Neural crest cell (in vitro differentiated cells): ENCODE measurements at regions not wholly inside any gene's neighbourhood (a gene's known extent, or its start where the extent isn't known, plus 50 kb on each side); places are given as distances from the start of the nearest gene placed in this dataset.

Source experiments
- DNase-seq: peaks from one replicate; pipeline ENCODE4 v3.0.0; 2021; ENCODE audit warnings: low read depth, mixed read lengths, low spot score
- H3K27ac Mint-ChIP-seq: one replicate; pipeline ENCODE4 v1.8.0; 2021; ENCODE audit warnings: mild to moderate bottlenecking, mixed read lengths; ENCODE audit not compliant: unreplicated experiment
- H3K27me3 Mint-ChIP-seq: 2 replicates; pipeline ENCODE4 v1.8.0; 2021; ENCODE audit warnings: low read depth, mild to moderate bottlenecking, mixed read lengths
- H3K36me3 Mint-ChIP-seq: 2 replicates; pipeline ENCODE4 v1.8.0; 2021; ENCODE audit warnings: low read depth, mild to moderate bottlenecking, mixed read lengths
- H3K4me1 Mint-ChIP-seq: 2 replicates; pipeline ENCODE4 v1.8.0; 2021; ENCODE audit warnings: mixed read lengths
- H3K4me3 Mint-ChIP-seq: one replicate; pipeline ENCODE4 v1.8.0; 2021; ENCODE audit warnings: mild to moderate bottlenecking, mixed read lengths
- H3K9me3 Mint-ChIP-seq: 2 replicates; pipeline ENCODE4 v1.8.0; 2021; ENCODE audit warnings: mixed read lengths
- TF ChIP-seq, protein P1 (sequence below): fragments of 200-600 bp; sonication (generic); conservative IDR thresholded peaks from 2 replicates; pipeline ENCODE4 v1.5.0; 2021; ENCODE audit warnings: antibody characterized with exemption, mild to moderate bottlenecking

DNA sequence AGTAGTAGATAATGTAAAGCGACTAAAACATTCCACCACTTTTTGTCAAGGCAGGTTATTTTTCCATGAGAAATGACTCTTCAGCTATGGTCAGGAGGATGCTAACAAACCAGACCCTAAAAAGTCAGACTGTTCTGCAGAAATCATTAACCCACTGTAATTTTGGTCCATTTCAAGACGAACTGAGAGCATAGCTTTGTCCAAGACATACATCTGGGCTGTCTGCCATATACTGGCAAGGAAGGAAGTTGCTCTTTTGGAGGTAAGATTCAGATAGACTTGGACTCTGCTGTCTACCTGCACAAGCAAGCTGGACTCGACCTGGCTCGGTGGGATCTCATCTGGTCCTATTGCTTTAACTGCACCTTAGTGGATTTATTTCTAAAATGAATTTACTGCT is 207.8 kb downstream of the POSTN start:
- H3K27ac Mint-ChIP-seq, result no peak overlapping the region
- DNase-seq, result no peak
- no peaks in the 10 kb centered on the region for H3K36me3 Mint-ChIP-seq
- no peaks in the 10 kb centered on the region for H3K4me1 Mint-ChIP-seq
- TF ChIP-seq, protein P1, sequence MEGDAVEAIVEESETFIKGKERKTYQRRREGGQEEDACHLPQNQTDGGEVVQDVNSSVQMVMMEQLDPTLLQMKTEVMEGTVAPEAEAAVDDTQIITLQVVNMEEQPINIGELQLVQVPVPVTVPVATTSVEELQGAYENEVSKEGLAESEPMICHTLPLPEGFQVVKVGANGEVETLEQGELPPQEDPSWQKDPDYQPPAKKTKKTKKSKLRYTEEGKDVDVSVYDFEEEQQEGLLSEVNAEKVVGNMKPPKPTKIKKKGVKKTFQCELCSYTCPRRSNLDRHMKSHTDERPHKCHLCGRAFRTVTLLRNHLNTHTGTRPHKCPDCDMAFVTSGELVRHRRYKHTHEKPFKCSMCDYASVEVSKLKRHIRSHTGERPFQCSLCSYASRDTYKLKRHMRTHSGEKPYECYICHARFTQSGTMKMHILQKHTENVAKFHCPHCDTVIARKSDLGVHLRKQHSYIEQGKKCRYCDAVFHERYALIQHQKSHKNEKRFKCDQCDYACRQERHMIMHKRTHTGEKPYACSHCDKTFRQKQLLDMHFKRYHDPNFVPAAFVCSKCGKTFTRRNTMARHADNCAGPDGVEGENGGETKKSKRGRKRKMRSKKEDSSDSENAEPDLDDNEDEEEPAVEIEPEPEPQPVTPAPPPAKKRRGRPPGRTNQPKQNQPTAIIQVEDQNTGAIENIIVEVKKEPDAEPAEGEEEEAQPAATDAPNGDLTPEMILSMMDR, result no peak
- no peak overlapping the region for H3K4me3 Mint-ChIP-seq
- peaks cover 3% of the 10 kb centered on the region for H3K9me3 Mint-ChIP-seq
- H3K27me3 Mint-ChIP-seq, result no peaks in the 10 kb centered on the region

DNA sequence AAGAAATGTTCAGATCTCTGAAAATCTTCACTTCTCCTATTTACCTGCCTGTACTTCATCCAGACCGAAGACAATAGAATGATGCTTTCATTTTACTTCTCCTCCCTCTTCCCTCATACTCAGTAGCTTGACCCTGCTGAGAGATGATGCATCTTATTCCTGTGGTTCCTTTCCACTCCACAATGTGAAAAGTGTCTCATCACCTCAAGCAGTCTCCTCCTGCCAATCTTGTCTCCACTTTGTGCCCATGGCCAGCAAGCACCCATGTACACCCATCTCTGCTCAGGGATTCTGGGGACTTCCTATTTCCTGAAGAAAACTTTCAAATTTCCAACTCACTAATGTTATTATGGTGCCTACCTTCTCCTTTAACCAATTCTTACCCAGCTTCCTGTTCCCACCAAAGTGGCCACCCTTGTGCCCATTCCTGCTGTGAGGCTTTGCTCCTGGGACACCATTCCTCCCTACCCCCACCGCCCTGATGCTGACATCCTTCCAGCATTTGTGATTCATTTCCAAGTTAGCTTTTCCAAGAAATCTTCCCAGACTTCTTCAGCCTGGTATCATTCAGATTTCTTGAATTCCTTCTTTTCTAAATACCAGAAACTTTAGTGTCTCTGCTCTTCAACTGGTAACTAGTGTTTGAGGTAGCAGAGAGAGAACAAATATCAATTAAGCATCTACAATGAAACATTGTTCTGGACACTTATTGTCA is 212.5 kb downstream of the POSTN start:
- Mint-ChIP-seq H3K27ac (no peak overlapping the region), H3K4me3 (no peak overlapping the region), H3K9me3 (peaks cover 3% of the 10 kb centered on the region), H3K36me3 (no peaks in the 10 kb centered on the region), H3K4me1 (peaks cover 11% of the 10 kb centered on the region), H3K27me3 (no peaks in the 10 kb centered on the region)
- no peak for DNase-seq
- TF ChIP-seq, protein P1, result no peak

DNA sequence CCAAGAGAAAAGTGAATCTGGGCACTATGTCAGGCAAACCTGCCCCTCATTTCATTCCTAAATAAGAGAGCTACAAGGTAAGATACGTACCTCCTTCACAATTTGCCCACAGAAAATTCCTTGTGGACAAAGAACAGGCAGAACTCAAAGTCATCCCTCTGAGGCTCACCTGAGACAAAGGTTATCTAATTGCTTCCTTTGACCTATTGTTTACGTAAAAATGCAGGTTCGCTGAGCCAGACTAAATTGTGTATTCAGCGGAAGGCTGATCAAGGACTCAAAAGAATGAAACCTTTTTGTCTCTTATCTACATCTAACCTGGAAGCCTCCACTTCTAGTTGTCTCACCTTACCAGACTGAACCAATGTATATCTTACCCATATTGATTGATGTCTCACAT is 213.3 kb downstream of the POSTN start:
- TF ChIP-seq, protein P1, result no peak

DNA sequence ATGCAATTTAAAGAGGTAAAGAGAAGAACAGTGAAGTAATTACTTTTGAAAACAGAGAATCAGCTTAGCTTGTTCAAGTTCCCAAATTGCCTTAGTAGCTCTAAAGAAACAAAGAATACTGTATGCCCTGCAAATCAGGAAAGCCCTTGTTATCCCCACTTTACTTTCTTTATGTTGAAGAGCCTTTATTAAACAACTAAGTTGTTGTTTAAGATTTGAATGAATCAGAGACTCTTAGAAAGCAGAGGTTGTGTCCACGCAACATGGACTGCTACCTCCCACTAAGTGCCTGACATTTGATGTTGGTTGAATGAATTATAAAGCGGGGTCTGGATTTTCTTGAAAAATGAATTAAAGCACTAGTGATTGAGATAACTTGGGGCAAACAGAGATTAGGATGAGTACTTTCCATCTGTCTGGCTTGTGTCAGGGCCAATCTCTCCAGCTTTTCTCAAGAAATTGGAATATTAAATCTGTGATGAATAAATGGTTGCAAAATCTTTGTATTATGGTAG is 214.7 kb downstream of the POSTN start:
- Mint-ChIP-seq H3K9me3 (no peaks in the 10 kb centered on the region), H3K27me3 (no peaks in the 10 kb centered on the region), H3K36me3 (no peaks in the 10 kb centered on the region), H3K27ac (no peak overlapping the region), H3K4me3 (no peak overlapping the region), H3K4me1 (peaks cover 11% of the 10 kb centered on the region)
- DNase-seq, result no peak
- TF ChIP-seq, protein P1, result no peak

More for the DNA sequence above, 213.3 kb downstream of the POSTN start:
- Mint-ChIP-seq H3K9me3 (peaks cover 3% of the 10 kb centered on the region), H3K4me3 (no peak overlapping the region), H3K27ac (no peak overlapping the region), H3K27me3 (no peaks in the 10 kb centered on the region), H3K36me3 (no peaks in the 10 kb centered on the region), H3K4me1 (peaks cover 11% of the 10 kb centered on the region)
- DNase-seq, result no peak

DNA sequence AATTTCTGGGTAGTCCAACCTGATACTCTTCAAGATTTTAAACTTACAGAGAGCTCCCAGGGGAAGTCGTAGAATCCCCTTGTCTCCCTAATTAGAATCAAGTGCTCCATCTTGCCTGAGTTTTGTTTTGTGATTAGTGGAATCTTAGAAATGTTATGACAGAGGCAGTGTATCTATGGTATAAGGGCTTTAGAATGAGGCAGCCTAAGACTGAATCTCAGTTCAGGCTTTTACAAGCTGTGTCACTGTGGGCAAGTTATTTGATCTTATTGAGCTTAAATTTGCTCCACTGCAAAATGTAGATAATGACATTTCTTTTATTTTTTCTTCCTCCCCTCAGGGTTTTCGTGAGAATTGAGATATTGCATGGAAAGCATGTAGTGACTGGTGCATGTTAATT is 215.5 kb downstream of the POSTN start:
- Mint-ChIP-seq H3K9me3 (no peaks in the 10 kb centered on the region), H3K36me3 (no peaks in the 10 kb centered on the region), H3K4me3 (no peak overlapping the region), H3K27me3 (no peaks in the 10 kb centered on the region), H3K4me1 (peaks cover 11% of the 10 kb centered on the region), H3K27ac (no peak overlapping the region)
- TF ChIP-seq, protein P1, result no peak
- DNase-seq, result no peak
